DMS79 (cell line): ENCODE measurements at regions not wholly inside any gene's neighbourhood (a gene's known extent, or its start where the extent isn't known, plus 50 kb on each side); places are given as distances from the start of the nearest gene placed in this dataset.
"Not testable (repeated sequence)": the region's sequence is repeated elsewhere in the genome, so short reads cannot be mapped to it uniquely, and the experiment has no call there.

Experiments used
- DNase-seq: peaks from one replicate; lab custom pipeline; 2025; lab: John Stamatoyannopoulos, UW

DNA sequence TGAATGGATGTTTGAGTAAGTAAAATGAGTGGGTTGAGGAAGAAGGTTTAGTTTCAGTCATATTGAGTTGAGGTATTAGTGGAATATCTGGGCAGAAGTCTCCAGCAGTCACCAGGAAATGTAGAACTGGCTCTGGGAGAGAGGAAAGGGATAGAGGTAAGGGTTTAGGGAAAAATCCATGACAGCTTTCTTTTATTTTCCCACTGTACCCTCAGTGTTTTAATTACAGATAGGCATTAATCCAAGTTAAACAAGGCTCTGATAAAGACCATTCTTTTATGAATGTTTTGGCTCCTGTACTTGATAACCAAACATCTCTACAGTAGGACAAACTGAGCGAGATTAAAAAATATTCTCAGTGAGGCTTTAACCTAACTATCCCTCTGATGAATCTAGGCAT is 318.4 kb upstream of the SYNCRIP start:
- no peak for DNase-seq

DNA sequence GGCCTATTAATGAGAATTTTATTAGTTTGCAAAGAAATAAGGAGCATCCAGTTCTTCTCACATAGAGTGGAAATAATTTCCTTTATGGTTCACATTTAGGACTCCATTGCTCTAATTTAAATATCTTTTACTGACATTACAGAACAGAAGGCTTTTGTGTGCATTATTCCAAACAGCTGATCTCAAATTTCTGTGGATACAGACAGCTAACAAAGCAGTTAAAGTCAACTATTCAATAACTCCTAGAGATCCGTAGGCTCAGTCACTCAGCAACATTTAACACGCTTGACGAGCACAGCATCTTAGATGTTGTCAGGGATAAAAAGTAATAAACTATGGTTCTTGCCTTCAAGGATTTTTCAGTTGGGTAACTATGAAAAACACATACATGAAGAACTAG is 305.8 kb upstream of the SYNCRIP start:
- no peak for DNase-seq

DNA sequence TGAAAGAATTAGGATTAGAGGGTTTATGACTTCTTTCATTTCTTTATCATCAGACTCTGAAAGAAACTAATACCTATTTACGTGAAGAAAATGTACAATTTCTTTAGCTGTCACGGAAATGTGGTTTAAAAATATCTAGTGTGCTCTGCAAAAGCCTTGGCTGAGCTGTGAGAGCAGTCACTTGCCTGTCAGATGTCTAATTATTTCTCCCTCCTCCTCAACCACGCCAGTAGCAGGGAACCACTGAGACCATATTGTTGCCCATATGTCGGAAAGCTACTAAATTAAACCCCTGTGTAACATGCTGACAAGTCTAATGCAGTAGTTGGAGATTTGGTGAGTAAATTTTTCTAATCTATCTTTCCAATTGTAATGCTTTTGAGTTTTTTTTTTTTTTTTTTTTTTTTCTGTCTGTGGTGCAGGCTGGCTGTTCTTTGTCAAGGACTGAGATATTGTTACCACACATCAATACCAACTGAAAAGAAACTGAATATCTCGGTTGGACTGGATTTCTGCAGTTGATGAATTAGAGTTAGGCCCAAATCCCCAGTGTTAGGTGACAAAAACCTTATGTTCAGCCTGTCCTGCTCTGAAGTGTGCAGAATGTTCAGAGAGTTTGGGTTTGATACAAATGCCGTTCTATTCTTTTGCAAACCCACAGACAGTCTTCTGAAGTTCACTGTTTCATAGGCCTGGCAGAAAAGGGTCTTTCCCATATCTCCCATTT is 302.9 kb upstream of the SYNCRIP start:
- no peak for DNase-seq

DNA sequence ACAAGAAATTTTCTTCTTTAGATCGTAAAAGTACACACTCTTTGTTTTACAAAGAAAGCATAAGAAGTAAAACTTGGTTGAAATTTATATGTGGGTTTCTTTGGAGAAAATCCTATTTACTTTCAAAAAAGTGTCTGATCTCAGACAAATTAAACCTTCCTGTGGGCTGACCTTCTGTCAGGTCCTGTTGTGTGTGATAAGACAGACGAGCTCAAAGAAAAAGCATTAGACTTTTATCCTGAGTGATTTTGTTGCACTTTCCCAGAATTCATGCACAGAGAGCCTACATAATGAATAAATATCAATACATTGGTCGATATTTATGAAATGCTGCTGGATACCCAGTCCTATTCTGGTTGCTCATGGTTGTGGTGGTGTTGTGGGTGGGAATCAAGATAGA is 302.1 kb upstream of the SYNCRIP start:
- DNase-seq = no peak

DNA sequence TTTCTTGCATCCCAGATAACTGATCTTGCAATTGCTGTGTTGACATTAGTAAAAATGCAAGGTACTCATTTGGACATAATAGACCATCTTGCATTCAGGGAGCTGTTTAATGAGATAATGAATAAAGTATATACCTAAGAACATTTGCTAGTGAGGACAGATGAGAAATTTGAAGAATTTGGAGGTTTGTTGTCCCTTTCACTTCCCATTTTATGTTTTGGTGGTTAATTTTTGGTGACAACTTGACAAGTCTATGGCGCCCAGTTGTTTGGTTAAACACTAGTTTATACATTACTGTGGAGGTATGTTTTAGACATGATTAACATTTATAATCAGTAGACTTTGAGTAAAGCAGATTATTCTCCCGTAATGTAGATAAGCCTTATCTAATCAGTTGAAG is 300.2 kb upstream of the SYNCRIP start:
- DNase-seq = no peak

DNA sequence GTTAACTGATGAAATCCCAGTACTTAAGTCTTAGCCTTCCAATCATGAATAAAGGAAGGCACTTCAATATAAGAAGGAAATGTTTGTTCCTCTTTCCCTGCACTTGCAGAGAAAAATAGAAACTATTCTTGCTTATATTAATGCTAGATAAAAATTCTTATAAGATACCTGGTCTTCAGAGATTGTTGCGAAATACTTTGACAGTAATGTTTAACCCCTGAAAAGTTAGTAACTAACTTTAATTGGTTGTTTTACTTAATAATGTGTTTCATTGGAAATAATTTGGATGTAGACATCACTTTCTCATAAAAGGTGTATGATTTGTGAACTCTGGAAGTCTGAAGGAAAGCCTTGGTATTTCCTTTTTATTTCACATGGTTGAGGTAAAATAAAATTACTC is 294.2 kb upstream of the SYNCRIP start:
- no peak for DNase-seq

DNA sequence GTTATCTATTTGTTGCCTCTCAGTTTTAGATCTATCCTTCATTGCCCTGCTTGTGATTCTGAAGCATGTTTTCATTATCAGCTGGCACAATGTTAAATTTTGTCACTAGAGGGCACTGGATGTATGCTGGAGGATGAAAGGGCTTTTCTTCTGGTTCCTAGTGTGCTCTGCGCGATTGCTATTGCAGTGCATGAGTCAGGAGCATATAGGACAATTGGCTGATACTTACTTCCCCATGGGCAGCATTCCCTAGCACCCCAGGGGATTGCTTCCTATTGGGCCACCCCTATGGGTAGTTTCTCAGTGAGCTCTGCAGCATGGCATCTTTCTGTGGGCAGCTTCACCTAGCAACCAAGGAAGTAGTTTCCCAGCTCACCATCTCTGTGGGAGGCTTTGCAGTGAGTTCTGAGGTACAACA is 280.3 kb upstream of the SYNCRIP start:
- DNase-seq = no peak

DNA sequence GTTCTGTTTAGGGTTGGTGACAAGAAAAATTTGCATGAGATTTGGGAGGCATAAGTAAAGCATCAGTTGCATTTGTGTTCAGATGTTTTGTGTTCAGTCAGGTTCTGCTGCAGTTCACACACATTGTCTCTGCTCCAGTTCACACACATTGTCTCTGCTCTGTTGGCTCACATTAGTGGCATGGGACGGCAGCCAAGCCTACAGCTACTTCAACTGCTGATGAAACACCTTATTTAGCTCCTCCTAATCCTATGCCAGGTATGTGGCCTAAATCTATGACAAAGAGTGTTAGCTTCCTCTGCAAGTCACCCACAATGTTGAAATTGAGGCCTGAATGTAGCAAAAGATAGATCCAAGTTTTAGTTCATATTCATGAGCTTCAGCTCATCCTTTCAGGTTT is 278.1 kb upstream of the SYNCRIP start:
- DNase-seq = no peak

DNA sequence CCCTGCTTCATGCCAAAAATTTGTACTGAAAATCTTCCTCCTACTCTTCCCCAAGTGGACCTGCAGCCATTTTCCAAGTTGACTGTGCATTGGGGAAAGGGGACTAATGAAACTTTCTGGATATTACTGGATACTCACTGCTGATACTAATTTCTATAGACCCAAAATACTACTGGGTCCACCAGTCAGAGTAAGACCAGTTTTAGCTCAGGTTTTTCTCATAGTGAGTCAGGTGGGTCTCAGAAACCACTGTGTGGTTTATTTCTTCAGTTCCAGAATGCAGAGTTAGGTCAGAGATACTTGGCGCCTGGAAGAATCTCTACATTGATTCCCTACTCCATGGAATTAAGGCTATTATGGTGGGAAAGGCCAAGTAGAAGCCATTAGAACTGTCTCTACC is 274.8 kb upstream of the SYNCRIP start:
- DNase-seq = no peak

DNA sequence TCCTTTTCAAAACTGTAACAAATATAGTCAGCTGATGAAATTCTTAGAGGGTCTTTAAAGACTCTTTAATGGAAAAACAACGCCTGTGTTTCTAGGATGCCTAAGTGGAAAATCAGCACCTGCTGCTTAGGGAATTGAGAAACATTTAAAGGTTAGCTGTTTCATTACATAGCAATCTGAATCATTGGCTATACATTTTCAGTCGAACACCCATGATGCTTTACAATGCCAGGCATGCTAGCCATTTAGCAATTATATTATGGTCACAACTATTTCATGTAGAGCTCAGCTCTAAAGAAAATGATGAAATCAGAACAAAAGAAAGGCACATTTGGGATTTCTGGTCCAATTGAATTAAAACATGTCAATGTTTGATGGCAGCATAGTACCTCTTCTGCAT is 270.3 kb upstream of the SYNCRIP start:
- no peak for DNase-seq

DNA sequence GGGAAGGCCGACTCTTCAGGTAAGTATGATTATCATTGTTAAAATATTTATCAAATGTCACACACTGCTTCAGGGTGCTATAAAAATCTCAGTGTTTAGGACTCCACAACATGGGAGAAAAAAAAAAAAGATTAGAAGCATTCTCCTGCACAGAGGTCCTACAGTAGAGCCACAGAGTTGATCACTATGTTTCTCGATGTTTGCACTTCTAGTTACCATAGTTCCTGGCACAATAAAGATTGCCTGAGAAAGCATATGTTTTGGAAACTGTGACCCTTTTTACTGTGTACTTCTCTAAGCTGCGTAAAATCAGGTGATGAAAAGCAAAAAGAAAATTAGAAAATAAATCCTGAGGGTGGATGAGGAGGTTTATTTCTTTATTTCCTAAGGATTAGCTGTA is 269.9 kb upstream of the SYNCRIP start:
- DNase-seq = no peak

DNA sequence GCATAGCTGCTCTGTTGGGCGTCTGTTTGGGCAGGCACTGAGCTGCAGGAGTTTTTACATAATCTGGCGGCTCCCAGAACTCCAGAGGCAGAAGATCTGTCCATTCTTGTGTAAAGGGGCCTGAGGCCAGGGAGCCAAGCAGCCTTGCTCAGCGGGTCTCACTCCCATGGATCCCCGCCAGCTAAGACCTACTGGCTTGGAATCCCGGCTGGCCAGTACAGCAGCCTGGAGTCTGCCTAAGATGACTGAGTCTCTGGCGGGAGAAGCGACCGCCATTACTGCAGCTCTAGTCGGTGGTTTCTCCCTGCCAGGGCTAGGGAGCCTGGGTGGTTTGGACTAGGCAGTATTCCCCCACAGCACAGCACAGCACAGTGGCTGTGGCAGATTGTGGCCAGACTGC is 268.4 kb upstream of the SYNCRIP start:
- no peak for DNase-seq

DNA sequence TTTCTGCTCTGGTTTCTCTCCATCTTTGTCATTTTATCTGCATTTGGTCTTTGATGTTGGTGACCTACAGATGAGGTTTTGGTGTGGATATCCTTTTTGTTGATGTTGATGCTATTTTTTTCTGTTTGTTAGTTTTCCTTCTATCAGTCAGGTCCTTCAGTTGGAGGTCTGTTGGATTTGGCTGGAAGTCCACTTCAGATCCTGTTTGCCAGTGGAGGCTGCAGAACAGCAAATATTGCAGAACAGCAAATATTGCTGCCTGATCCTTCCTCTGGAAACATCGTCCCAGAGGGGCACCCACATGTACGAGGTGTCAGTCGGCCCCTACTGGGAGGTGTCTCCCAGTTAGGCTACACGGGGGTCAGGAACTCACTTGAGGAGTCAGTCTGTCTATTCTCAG is 265.4 kb upstream of the SYNCRIP start:
- DNase-seq = not testable (repeated sequence)

DNA sequence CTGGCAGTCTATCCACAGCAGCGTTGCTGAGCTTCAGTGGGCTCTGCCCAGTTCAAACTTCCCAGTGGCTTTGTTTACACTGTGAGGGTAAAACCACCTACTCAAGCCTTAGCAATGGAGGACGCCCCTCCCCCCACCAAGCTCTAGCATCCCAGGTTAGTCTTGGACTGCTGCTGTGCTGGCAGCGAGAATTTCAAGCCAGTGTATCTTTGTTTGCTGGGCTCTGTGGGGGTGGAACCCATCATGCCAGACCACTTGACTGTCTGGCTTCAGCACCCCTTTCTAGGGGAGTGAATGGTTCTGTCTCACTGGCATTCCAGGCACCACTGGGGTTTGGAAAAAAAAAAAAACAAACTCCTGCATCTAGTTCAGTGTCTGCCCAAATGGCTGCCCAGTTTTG is 249.7 kb upstream of the SYNCRIP start:
- DNase-seq = no peak

DNA sequence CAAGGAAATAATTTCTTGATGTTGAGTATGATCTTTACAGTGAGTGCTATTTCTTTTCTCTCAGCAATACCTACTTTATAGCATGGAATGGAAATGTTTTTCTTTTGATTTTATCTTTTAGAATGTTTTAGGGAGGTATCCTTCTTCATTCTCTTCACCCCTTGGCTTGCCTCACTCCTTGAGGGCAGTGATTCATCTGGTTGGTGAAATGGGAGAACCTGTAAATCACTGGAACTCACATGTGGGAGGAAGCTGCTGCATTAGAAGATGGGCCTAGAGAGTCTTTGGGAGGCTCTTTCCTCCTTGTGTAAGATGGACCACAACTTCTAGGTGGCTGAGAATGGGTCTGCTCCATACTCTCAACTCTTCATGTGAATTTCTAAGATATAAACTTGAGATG is 244.8 kb upstream of the SYNCRIP start:
- DNase-seq = no peak

DNA sequence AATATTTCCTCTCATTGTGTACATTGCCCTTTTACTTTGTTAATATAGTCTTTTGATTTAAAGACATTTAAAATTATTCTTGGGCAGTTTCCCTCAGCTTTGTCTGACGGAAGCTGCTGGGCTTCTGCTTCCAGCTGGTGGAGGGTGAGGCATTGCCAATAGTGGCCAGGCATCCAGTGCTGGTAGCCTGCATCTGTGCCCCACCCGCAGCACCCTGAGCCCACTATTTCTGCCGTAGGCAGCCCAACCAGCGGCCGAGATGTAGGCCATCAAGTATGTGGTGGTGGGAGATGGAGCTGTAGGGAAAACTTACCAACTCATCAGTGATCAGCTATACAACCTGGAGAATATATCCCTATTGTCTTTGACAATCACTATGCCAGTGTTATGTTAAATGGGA is 226.0 kb upstream of the SYNCRIP start:
- DNase-seq = no peak

DNA sequence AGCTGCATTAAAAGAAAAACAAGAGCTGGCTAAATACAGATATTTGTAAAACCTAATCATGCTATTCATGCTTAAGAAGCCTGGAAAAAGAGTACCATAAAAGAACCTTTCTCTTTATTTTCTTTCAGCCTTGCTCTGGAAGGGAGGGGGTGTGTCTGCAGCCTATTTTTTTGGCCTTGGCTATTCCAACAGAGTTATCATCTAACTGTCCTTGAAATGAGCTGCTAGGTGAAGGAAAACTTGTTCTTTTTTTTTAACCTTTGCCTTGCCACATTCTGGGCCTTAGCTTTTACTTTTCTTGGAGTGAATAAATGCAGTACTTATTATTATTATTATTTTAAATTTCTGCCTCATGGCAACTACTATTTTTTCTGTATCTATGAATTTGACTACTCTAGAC is 224.9 kb upstream of the SYNCRIP start:
- DNase-seq = no peak

DNA sequence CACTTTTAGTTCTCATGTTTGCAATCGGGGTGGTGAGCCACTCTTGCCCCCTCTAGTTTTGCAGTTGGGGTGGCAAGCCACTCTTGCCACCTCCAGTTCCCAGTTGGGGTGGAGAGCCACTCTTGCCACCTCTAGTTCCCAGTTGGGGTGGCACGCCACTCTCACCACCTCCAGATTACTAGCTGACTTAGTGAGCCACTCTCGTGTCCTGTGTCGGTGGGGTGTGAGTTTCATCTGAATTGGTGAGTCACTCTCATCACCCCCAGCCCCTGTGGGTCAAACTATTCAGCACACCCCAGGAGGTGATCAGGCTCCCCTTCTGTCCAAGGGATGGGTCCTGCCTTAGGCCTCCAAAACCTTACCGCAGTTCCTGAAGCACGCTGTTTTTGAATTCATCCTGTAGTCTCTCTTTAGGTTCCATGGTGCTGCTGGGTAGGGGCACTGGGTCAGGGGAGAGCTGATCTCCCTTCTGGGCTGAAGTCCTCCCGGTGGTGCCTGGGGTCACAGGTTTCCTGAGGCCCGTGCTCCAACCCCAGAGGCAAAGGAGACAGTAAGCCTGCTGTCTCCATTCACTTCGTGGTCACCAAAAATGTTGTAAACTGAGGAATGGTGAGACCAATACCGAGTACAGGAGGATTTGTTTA is 224.2 kb upstream of the SYNCRIP start:
- no peak for DNase-seq

DNA sequence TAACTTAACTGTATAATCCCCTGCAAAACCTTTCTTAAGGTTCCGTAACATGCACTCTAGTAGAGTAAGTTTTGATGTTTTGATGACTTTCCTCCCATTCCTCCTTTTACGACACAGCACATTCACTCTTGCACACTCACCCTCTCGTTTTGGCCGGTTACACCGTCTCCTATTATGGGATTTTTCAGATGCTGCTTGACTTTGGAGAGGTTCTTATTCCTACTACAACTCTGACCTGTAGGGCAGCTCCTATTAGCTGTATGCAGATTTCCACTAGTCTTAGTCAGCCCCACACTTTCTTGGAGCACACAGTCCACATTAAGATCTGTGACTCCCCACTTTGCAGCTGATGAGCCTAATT is 223.7 kb upstream of the SYNCRIP start:
- no peak for DNase-seq

DNA sequence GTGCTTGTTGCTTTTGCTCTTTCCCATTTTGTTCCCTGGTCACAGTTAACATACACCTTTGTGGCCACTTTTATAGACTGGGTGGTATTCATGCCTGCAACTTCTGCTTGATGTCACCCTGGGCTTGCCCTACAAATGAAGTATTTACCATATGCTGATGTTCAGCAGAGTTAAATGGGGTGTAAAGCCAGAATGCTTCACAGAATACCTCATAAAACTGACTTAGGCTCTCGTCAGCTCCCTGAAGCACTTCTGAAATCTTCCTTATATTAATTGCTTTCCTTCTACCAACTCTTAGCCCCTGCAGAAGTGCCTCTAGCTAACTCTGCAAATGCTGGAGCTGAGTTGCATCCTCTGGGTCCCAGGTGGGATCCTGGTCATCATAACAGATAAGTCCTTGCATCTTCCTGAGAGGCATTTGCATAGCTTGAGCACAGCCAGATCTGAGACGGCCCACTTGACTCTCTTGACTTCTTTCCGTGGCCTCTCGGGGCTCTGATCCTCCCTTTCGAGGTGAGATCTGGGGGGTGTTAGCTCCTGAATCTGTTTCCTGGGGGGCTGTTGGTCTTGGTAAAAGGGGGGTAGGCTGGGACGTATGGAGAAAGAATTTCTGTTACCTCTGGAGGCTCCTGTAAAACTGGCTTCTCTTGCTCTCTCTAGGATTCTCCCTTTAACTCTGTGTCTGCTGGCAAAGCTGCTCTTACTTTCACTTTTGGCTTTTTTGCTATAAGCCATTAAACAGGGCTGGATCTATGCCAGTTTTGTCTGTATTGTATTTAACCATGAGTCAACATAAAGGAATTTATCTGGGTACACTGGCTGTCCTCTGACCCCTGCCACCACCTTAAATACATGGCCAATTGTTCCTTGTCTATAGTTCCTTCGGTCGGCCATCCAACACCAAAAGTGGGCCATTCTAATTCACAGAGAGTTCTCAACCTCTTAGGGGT is 223.0 kb upstream of the SYNCRIP start:
- peak; percentile 5 for DNase-seq

DNA sequence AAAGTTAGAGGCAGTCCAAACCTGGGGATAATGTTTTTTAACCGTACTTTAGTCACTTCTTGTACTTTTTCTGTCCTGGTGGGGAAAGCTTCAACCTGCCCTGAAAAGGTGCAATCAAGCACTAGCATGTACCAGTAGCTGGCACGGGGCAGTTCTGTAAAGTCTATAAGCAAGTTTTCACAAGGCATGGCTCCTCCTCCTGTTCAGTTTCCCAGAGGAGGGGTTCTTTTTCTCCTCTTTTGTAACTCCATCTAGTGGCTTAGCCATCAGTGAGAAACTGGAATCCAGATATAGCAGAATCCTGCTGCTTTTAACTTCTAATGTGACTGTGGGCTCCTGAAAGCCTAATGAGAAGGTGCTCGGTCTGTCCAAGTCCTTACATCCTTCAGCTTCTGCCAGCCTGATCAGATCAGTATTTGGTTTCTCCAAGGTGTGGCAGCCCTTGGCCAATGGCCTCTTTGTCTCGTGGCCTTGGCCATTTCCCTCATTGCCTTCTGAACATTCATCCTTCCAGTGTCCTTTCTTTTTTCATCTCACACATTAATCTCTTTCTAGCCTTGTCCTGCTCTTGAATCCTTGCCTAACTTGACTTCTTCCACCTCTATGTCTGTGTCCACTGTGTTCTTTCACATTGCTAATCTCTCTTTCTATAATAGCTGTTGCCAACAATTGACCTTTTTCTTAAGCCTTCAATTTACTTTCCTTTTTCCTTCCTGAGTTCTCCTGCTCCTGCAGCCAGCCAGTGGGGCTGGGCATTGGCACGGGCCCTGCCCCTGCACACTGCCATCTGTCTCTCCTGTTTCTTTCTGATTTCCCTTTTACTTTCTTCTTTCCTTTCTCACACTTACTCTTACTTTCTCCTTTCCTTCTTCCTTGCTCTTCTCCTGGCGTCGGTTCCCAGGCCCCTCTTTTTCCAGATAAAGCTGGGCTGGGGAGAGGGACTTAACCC is 222.0 kb upstream of the SYNCRIP start:
- DNase-seq = no peak

DNA sequence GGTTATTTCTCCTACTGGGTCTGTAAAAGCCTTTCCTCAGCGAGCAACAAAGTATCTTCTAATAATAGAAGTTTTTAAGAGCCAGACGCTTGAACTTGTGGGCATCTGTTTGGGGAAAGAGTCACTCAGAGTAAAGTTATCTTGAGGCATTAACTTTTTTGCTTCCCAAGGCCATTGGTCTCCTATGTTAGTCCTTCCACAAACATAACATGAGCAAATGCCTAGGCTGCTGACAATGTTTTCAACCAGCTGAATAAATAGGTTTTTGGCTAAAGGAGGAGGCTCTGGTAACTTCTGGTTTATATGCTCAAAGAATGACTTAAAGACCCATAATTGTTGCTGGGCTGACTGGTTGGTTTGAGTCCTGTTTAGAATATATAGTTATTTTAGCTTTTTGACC is 213.5 kb upstream of the SYNCRIP start:
- DNase-seq = no peak
